GM12892 (cell line): ENCODE measurements at regions not wholly inside any gene's neighbourhood (a gene's known extent, or its start where the extent isn't known, plus 50 kb on each side); places are given as distances from the start of the nearest gene placed in this dataset.

Source experiments
- POLR2A ChIP-seq: IDR thresholded peaks from 2 replicates; pipeline ENCODE4 v1.6.1; 2011; ENCODE audit warnings: low read depth, low read length, control low read depth
- POLR2AphosphoS5 ChIP-seq: IDR thresholded peaks from 2 replicates; pipeline ENCODE4 v1.6.1; 2011; ENCODE audit warnings: low read depth, low read length, control low read depth

DNA sequence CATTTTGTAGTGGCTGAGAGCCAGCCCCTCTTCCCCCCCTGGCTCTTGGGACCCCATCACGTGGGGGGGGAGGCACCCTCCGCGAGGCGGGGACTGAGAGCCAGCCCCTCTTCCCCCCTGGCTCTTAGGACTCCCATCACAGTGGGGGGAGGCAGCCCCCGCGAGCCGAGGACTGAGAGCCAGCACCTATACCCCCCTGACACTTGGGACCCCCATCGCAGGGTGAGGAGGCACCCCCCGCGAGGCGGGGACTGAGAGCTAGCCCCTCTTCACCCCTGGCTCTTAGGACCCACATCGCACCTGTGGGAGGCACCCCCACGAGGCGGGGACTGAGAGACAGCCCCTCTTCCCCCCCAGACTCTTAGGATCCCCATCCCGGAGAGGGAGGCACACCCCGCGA is 2426.5 kb upstream of the PCDH20 start:
- TF ChIP-seq POLR2A (no peak), POLR2AphosphoS5 (no peak)
